ENCODE measurements at regions not wholly inside any gene's neighbourhood (a gene's known extent, or its start where the extent isn't known, plus 50 kb on each side); places are given as distances from the start of the nearest gene placed in this dataset.

DNA sequence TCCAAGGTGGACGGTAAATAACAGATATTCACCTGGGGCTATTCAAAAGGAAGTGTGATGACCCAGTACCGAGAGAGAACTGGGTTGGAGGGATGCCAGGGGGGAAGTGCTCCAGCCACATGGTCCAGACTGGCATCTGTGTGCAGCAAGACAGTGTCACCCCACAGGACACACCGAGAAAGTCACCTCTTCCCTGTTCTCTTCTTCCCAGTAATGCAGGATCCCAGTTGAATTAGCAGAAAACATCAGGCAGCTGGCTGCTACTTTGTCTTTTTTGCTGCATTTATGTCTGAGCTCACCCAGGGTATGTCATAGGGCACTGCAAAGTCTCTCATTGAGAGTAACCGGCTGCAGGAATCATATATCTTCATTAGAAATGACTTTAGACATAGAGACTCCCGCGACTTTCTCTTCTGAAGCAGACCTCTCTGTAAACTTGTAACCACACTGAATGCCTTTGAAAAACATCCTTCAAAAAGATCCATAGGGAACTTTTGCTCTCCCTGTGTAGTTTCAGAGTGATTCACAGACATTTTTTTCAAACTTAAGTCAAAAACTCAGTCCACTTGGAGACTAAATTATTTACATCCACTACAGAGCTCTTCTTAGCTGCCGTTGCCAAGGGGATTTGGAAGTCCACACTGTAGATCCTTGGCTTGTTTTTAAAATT, 609.0 kb upstream of the DPP6 start:
- no peaks in the 10 kb centered on the region for H3K4me1 Mint-ChIP-seq (ENCODE audit: low read depth)
- H3K36me3 Mint-ChIP-seq (ENCODE audit: low read depth): no peaks in the 10 kb centered on the region
- H3K4me3 Mint-ChIP-seq: no peak overlapping the region
- no peak overlapping the region for H3K27ac Mint-ChIP-seq
- H3K27me3 Mint-ChIP-seq: no peaks in the 10 kb centered on the region
- H3K9me3 Mint-ChIP-seq: no peaks in the 10 kb centered on the region

DNA sequence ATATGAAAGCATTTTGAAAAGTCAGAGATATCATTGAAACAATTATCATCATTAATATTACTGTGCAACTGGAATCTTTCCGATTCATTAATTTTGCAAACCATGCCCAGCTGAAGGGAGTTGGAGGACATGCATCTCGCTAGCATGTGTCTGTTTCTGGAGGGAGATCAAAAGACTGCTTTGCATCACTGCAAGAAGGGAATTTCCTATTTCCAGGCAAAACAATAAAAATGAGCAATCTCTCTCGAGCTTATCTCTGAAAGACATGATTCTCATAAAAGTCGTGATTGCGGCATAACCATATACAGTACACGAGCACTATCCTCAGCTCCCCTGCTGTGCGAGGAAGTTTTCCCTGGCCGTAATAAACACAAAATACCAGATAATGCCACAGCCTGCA, 607.6 kb upstream of the DPP6 start:
- H3K4me3 Mint-ChIP-seq: no peak overlapping the region
- no peak overlapping the region for H3K27ac Mint-ChIP-seq
- no peaks in the 10 kb centered on the region for H3K27me3 Mint-ChIP-seq
- H3K4me1 Mint-ChIP-seq (ENCODE audit: low read depth): no peaks in the 10 kb centered on the region
- H3K36me3 Mint-ChIP-seq (ENCODE audit: low read depth): no peaks in the 10 kb centered on the region
- no peaks in the 10 kb centered on the region for H3K9me3 Mint-ChIP-seq

DNA sequence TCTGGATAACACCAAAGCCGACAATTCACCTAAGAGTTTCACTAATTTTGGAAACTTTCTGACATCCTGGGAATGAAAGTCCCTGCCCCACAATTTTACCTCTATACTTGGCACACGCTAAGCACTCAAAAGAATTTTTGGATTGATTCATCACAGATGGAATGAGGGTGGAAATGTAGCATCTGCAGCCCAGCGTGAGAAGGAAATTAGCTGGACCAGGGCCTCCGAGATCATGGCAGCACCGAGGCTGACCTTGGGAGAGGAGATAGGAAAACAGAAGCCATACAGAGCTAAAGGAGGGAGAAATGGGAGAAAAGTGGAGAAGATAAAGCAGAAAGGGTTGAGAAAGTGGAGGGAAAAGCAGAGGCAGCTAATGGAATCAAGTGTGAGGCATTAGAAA, 606.6 kb upstream of the DPP6 start:
- no peaks in the 10 kb centered on the region for H3K36me3 Mint-ChIP-seq (ENCODE audit: low read depth)
- H3K27ac Mint-ChIP-seq: no peak overlapping the region
- H3K4me1 Mint-ChIP-seq (ENCODE audit: low read depth): no peaks in the 10 kb centered on the region
- H3K4me3 Mint-ChIP-seq: no peak overlapping the region
- no peaks in the 10 kb centered on the region for H3K27me3 Mint-ChIP-seq
- H3K9me3 Mint-ChIP-seq: no peaks in the 10 kb centered on the region

DNA sequence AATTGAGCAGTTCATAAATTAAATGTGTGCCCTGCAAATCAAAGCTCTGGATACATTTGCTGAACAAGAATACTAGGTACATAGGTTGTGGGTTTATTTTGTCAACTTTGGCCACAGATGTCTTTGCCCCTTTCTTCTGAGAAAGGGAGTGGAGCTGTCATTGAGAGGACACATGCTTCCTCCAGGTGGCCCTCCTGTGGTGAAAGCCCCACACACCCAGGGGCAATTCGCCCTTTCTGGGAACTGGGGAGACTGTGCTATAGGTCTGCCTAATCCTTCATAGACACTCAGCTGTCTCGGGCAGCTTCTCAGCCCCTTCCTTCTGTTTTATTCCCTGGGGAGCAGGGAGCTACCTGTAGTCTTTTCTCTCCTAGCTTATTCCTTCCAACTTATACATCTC, 605.7 kb upstream of the DPP6 start:
- peaks cover 5% of the 10 kb centered on the region for H3K9me3 Mint-ChIP-seq
- H3K36me3 Mint-ChIP-seq (ENCODE audit: low read depth): no peaks in the 10 kb centered on the region
- H3K27me3 Mint-ChIP-seq: no peaks in the 10 kb centered on the region
- H3K27ac Mint-ChIP-seq: no peak overlapping the region
- H3K4me1 Mint-ChIP-seq (ENCODE audit: low read depth): no peaks in the 10 kb centered on the region
- H3K4me3 Mint-ChIP-seq: no peak overlapping the region

DNA sequence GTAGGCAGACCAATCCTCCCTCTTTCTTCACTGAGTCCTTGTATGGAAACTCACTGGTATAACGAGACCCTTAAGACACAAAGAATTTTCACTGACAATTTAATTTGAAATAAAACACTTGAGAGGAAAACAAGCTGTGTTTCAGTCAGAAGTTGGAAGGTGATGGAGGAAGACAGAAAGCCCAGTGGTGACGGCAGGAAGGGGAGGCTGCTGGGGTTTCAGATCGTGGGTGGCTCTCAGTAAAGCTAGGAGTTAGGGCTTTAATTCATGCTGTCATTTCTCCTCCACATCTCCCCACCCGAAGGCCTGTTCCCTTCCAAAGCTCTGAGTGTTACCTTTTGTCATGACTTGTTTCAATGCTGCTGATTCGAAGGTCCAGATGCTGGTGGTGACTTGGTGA, 605.2 kb upstream of the DPP6 start:
- Mint-ChIP-seq H3K36me3 (ENCODE audit: low read depth) (no peaks in the 10 kb centered on the region), H3K9me3 (peaks cover 8% of the 10 kb centered on the region), H3K4me3 (no peak overlapping the region), H3K27me3 (no peaks in the 10 kb centered on the region), H3K4me1 (ENCODE audit: low read depth) (no peaks in the 10 kb centered on the region), H3K27ac (no peak overlapping the region)

DNA sequence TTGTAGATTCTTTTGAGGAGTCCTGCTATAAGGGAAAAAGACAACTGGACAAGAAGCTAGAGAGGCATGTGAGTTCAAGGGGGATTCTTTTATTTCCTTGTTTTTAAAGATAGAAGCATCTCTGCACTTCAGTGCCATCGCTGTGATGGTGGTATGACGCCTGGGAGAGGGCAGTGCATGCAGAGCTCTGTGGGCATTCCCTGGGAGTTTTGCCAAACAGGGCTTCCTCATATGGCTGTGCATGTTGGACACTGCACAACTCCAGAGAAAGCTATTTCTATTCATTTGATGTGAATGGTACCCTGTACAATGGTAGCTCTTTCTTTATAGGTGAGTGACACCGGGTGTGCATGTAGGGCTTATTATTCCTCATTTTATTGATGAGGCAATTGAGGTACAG, 599.5 kb upstream of the DPP6 start:
- peaks cover 12% of the 10 kb centered on the region for H3K9me3 Mint-ChIP-seq
- no peak overlapping the region for H3K27ac Mint-ChIP-seq
- H3K4me1 Mint-ChIP-seq (ENCODE audit: low read depth): no peaks in the 10 kb centered on the region
- no peaks in the 10 kb centered on the region for H3K27me3 Mint-ChIP-seq
- no peak overlapping the region for H3K4me3 Mint-ChIP-seq
- H3K36me3 Mint-ChIP-seq (ENCODE audit: low read depth): no peaks in the 10 kb centered on the region

DNA sequence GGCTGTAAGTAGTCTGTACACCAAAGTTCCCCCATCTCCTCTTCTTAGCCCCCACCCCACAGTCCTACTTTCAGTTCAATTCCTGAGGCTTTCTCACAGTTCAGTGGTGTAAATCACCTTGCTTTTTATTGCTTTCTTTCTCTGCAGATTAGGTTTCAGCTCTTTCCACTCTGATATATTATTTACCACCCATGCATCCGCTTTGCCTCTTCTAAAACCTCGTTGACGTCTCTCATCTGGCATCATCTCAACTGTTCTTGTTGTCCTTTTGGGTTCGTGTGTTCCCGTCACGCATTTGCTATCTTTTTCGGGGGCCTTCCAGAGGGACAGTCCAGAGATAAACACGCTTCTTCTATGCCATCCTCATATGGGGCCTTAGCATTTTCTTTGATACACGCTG, 597.9 kb upstream of the DPP6 start:
- Mint-ChIP-seq H3K9me3 (peaks cover 15% of the 10 kb centered on the region), H3K27me3 (no peaks in the 10 kb centered on the region), H3K36me3 (ENCODE audit: low read depth) (no peaks in the 10 kb centered on the region), H3K27ac (no peak overlapping the region), H3K4me1 (ENCODE audit: low read depth) (no peaks in the 10 kb centered on the region), H3K4me3 (no peak overlapping the region)

DNA sequence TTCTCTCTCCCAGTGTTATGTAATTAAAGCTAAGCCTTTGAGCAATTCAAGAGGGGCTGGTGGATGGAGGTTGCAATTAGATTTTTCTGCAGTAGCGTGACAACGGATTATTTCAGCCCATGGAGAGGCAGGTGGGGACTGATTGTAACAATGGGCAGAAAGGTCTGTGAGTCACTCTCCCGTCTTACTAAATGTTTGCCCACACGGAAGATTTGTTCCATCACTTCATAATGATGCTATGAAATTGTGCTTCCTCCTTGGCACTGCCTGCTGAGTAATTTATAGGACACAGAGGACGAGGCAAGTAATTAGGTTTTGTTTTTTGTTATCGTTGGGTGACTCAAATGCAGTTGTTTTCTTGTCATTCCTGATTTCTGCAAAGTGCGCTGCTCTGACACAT, 594.5 kb upstream of the DPP6 start:
- Mint-ChIP-seq H3K27ac (no peak overlapping the region), H3K4me1 (ENCODE audit: low read depth) (no peaks in the 10 kb centered on the region), H3K27me3 (no peaks in the 10 kb centered on the region), H3K36me3 (ENCODE audit: low read depth) (no peaks in the 10 kb centered on the region), H3K9me3 (peaks cover 11% of the 10 kb centered on the region), H3K4me3 (no peak overlapping the region)

DNA sequence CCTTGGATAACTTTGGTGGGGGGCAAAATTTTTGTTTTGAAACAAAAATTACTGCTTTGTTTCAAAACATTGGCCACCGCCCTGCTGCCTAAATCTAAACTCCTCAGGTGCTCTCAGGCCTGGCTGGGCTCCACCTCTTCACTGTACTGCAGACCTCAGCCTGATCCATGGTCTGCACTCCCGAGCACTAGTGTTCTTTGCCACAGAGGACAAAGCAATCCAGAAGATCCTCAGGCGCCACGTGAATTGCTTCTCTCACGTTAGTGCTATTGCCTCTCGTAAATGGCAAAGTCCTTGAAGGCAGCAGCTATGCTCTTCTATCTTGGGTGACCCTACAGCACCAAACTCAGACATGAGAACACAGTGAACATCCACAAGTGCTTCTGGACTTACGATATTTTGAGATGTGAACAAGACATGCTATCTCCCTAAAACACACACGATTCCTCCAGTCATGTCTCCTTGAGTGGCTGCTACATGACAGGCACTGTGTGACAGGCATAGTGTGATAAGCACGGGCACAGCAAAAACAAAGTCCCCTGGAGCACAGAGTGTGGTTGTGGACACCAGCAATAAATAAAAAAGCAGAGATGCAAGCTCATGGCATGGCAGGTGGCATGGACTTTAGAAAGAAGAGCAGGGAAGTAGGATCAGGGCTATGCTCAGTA, 582.1 kb upstream of the DPP6 start:
- H3K27me3 Mint-ChIP-seq: no peaks in the 10 kb centered on the region
- no peaks in the 10 kb centered on the region for H3K4me1 Mint-ChIP-seq (ENCODE audit: low read depth)
- no peak overlapping the region for H3K4me3 Mint-ChIP-seq
- H3K36me3 Mint-ChIP-seq (ENCODE audit: low read depth): no peaks in the 10 kb centered on the region
- peaks cover 10% of the 10 kb centered on the region for H3K9me3 Mint-ChIP-seq
- no peak overlapping the region for H3K27ac Mint-ChIP-seq

DNA sequence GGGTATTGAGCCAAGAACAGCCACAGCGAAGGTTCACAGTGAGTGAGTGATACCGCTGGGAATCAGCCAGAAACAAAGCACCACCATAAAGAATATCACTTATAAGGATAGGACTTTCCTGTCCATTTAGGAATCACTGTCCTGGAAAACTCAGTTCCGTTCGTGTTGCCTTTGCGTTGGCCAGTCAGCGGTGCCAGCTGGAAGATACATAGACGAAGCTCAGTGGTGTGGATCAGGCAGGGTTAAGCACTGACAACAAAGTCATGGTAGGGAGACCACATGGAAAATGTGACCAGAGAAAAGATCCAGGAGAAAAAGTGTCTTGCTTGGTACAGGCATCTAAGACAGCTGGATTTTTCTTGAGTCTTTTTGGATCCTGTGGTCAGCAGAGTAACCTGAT, 579.7 kb upstream of the DPP6 start:
- no peaks in the 10 kb centered on the region for H3K4me1 Mint-ChIP-seq (ENCODE audit: low read depth)
- H3K27me3 Mint-ChIP-seq: no peaks in the 10 kb centered on the region
- H3K27ac Mint-ChIP-seq: no peak overlapping the region
- H3K9me3 Mint-ChIP-seq: peaks cover 10% of the 10 kb centered on the region
- no peaks in the 10 kb centered on the region for H3K36me3 Mint-ChIP-seq (ENCODE audit: low read depth)
- no peak overlapping the region for H3K4me3 Mint-ChIP-seq

DNA sequence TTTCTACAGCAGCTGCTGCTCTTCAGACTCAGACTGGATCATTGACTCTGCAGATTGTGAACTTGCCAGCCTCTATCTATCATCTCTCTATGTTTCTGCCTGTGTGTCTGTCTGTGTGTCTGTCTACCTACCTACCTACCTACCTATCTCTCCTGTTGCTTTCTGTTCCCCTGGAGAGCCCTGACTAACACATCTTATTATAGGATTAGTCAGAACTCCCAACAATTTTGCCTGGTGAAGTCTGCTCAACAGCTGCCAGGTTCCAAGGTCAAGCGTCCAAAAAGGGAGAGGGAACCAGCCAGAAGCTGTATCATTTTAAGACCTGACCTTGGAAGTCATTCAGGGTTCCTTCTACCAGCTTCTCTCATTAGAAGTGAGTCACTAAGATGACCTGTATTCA, 579.0 kb upstream of the DPP6 start:
- Mint-ChIP-seq H3K4me3 (no peak overlapping the region), H3K9me3 (peaks cover 10% of the 10 kb centered on the region), H3K36me3 (ENCODE audit: low read depth) (no peaks in the 10 kb centered on the region), H3K27me3 (no peaks in the 10 kb centered on the region), H3K27ac (no peak overlapping the region), H3K4me1 (ENCODE audit: low read depth) (no peaks in the 10 kb centered on the region)

DNA sequence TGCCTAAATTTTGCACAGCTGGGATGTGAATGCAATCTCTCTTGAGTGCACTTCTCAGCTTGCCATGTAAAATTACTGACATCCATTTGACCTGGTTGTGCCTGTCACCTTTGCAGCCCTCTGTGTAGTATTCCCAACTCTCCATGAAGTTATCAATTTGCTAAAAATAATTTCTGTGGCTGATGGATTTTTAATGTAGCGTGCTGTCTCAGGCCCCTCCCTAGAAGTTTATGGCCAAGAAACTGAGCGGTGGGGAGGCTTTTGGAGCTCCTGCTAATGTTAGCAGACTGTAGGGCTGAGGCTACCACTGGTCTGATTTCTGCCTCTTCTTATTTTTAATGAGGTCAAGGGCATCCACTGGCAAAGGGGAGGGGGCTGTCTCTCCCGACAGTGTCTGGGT, 577.0 kb upstream of the DPP6 start:
- H3K4me3 Mint-ChIP-seq: no peak overlapping the region
- no peaks in the 10 kb centered on the region for H3K36me3 Mint-ChIP-seq (ENCODE audit: low read depth)
- H3K27me3 Mint-ChIP-seq: no peaks in the 10 kb centered on the region
- peaks cover 14% of the 10 kb centered on the region for H3K9me3 Mint-ChIP-seq
- no peak overlapping the region for H3K27ac Mint-ChIP-seq
- H3K4me1 Mint-ChIP-seq (ENCODE audit: low read depth): no peaks in the 10 kb centered on the region

DNA sequence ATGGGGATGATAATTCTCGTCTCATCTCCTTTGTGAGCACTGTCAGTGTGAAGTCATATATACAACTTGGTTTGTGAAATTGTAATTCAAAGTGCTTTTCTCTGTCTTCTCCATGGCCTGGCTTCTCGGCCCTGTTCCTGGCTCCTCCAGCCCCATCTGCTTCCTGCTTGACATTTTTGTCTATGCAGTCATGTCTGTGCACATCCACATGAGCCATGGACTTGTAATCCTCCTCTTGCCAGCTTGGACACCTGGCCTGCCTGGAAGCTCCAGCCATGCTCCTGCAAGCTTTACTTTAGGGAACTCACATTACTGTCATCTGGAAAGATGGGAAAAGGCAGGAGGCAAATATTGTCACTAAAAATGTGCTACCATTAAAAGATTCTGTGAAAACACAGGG, 576.0 kb upstream of the DPP6 start:
- no peak overlapping the region for H3K27ac Mint-ChIP-seq
- no peak overlapping the region for H3K4me3 Mint-ChIP-seq
- no peaks in the 10 kb centered on the region for H3K36me3 Mint-ChIP-seq (ENCODE audit: low read depth)
- H3K27me3 Mint-ChIP-seq: no peaks in the 10 kb centered on the region
- peaks cover 8% of the 10 kb centered on the region for H3K9me3 Mint-ChIP-seq
- no peaks in the 10 kb centered on the region for H3K4me1 Mint-ChIP-seq (ENCODE audit: low read depth)

DNA sequence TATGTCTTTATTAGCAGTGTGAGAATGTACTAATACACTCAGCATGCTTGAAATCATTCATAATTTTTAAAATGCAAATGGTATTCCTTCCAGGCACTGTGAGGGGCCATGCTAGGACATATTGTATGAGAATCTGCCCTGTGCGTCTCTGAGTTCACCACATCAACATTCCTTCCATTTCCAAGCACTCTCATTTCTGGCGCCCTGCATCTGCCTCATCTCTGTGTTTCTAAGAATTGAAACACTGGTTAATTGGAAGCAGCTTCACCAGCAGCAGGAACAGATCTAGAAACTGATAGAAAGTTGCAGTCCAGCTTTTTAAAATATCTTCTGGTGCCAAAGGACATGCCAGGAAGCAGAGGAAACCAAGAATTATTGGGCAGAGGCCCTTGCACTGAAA, 555.9 kb upstream of the DPP6 start:
- no peak overlapping the region for H3K27ac Mint-ChIP-seq
- no peaks in the 10 kb centered on the region for H3K27me3 Mint-ChIP-seq
- peaks cover 13% of the 10 kb centered on the region for H3K9me3 Mint-ChIP-seq
- no peaks in the 10 kb centered on the region for H3K4me1 Mint-ChIP-seq (ENCODE audit: low read depth)
- H3K36me3 Mint-ChIP-seq (ENCODE audit: low read depth): no peaks in the 10 kb centered on the region
- no peak overlapping the region for H3K4me3 Mint-ChIP-seq

DNA sequence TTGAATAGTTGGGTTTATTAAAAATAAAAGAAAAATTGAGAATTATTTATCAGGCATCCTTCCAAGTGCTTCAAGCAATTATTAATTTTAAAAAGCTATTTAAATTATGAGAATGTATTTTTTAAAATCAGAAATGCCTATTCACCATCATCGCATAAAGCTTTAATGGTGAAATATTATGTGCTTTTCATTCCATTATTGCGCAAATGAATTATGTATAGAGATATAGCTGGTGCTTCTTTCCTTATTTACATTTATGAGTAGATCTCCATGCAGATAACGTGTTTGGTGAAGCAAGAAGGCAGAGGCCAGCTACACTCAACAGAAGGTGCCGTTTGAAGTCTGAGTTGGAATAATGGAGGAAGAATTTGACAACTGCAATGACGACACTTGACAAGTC, 549.1 kb upstream of the DPP6 start:
- H3K4me1 Mint-ChIP-seq (ENCODE audit: low read depth): no peaks in the 10 kb centered on the region
- peaks cover 14% of the 10 kb centered on the region for H3K9me3 Mint-ChIP-seq
- no peaks in the 10 kb centered on the region for H3K27me3 Mint-ChIP-seq
- no peaks in the 10 kb centered on the region for H3K36me3 Mint-ChIP-seq (ENCODE audit: low read depth)
- H3K4me3 Mint-ChIP-seq: no peak overlapping the region
- H3K27ac Mint-ChIP-seq: no peak overlapping the region

Measured in stimulated activated naive CD8-positive, alpha-beta T cell treated with anti-CD3 and anti-CD28 coated beads, Interleukin-15, Interleukin-2, amounts not matched to agents 100 ng/mL and 50 ng/mL, for 24 hours (primary cell).